Gastrocnemius medialis (tissue), 4 donors: ENCODE measurements at regions not wholly inside any gene's neighbourhood (a gene's known extent, or its start where the extent isn't known, plus 50 kb on each side); places are given as distances from the start of the nearest gene placed in this dataset.

ENCODE experiments used
- ATAC-seq, 2 donors: fragments of 150-250 bp; one replicate each; pipeline ENCODE4 v1.9.1; 2016
- DNase-seq, 2 donors: peaks; one replicate each; pipeline ENCODE4 v3.0.0-alpha.2; 2019
- H3K27ac ChIP-seq, 4 donors: fragments of 200-600 bp; sonication (generic); 1 replicate in 1 of 4; 2 replicates in 3 of 4; pipeline ENCODE4 v1.5.1; 2016 to 2018; ENCODE audit warnings: mild to moderate bottlenecking in 2 of 4, moderate library complexity in 1 of 4
- H3K27me3 ChIP-seq, 3 donors: fragments of 200-600 bp; sonication (generic) in 2 of 3; 1 replicate in 1 of 3; 2 replicates in 2 of 3; pipeline versions ENCODE4 v1.5.1 to v1.6.0; 2016 to 2019; ENCODE audit warnings: mild to moderate bottlenecking in 1 of 3, moderate library complexity in 1 of 3
- H3K36me3 ChIP-seq, 2 donors: fragments of 200-600 bp; sonication (generic) in 1 of 2; one replicate each; pipeline ENCODE4 v1.5.1; 2017 to 2018
- H3K4me1 ChIP-seq, 2 donors: fragments of 200-600 bp; sonication (generic) in 1 of 2; one replicate each; pipeline ENCODE4 v1.5.1; 2016 to 2017; ENCODE audit warnings: mild to moderate bottlenecking in 2 of 2
- H3K4me3 ChIP-seq, 4 donors: fragments of 200-600 bp; sonication (generic) in 3 of 4; 1 replicate in 1 of 4; 2 replicates in 3 of 4; pipeline ENCODE4 v1.5.1; 2016 to 2019; ENCODE audit warnings: mild to moderate bottlenecking in 2 of 4
- H3K9me3 ChIP-seq, 3 donors: fragments of 200-600 bp; sonication (generic) in 2 of 3; 1 replicate in 1 of 3; 2 replicates in 2 of 3; pipeline ENCODE4 v1.5.1; 2016 to 2019
- POLR2A ChIP-seq, 2 donors: fragments of 450-650 bp; IDR thresholded peaks; one replicate each; pipeline ENCODE4 v1.6.1; 2017; ENCODE audit warnings: antibody characterized with exemption in 2 of 2, mild to moderate bottlenecking in 2 of 2, moderate library complexity in 2 of 2
- in situ Hi-C, 4 donors: fragments of 200-750 bp; cut with MboI; loops; one replicate each; pipeline versions ENCODE4 v1.15.0 to v1.8.0; 2017; ENCODE audit warnings: low sequenced_read_pairs in 4 of 4
- intact Hi-C: fragments of 100-400 bp; cut with DNase I; formaldehyde crosslinking; loops from one replicate; pipeline ENCODE4 v1.15.1; 2023; ENCODE audit warnings: low total_unique reads
- TF ChIP-seq, protein P1 (sequence below), 5 experiments: fragments of 450-650 bp in 3 of 5; fragments of 200-600 bp in 2 of 5; sonication (generic) in 2 of 5; IDR thresholded peaks in 4 of 5; conservative IDR thresholded peaks in 1 of 5; 1 replicate in 4 of 5; 2 replicates in 1 of 5; pipeline ENCODE4 v1.5.1; 2016 to 2019; ENCODE audit warnings: antibody characterized with exemption in 5 of 5, mild to moderate bottlenecking in 3 of 5, moderate library complexity in 3 of 5

DNA sequence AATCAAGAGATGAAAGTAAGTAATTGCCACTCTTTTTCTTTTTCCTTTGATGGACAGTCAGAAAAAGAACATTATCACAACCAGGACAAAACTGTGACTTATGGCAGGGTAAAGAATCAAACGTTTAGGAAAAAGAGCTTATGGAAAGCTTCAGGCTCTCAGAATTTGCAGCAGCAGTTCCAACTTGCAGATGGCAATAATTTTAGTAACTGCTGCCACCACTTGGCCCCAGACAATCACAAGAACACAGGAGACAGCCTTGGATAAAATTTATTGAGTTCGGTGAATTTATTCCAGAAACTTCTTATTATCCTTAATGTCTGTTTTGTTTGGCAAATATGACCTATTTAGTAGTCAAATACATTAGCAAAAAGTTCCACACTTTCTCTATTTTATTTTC is 804.4 kb downstream of the BRINP3 start:
- no peak for DNase-seq
- in situ Hi-C loops: no loop called here
- intact Hi-C loops: no loop called here

DNA sequence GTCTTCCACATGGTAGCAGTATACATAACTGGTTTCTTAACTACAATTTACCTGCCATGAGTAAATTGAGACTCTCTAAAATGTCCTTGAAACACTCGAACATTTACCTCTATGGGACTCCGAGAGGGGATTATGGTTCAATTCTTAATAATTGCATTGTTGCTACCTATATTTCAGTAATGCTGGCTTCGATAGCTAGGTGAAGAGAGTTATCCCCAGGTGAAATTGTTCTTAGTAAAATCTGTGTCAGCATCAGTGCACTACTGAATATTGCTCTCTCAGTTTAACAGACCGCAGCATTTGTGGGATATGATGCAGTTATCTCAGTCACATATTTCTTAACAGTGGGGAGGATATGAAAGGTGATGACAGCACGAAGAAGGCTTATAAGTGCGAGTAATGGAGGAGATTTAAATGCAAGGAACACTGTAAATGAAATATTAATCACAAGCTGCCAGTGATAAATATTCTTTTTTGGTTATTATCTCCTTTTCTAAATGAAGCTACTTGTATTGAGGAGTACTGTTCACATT is 801.9 kb downstream of the BRINP3 start:
- ATAC-seq: no peak
- in situ Hi-C loops: no loop called here
- intact Hi-C loops: no loop called here

More for the DNA sequence above, 804.4 kb downstream of the BRINP3 start:
- Histone ChIP-seq H3K4me1 (no peaks in the 10 kb centered on the region), H3K27ac (no peak overlapping the region), H3K9me3 (no peaks in the 10 kb centered on the region), H3K36me3 (no peaks in the 10 kb centered on the region), H3K27me3 (no peaks in the 10 kb centered on the region), H3K4me3 (no peak overlapping the region)
- TF ChIP-seq, protein P1, sequence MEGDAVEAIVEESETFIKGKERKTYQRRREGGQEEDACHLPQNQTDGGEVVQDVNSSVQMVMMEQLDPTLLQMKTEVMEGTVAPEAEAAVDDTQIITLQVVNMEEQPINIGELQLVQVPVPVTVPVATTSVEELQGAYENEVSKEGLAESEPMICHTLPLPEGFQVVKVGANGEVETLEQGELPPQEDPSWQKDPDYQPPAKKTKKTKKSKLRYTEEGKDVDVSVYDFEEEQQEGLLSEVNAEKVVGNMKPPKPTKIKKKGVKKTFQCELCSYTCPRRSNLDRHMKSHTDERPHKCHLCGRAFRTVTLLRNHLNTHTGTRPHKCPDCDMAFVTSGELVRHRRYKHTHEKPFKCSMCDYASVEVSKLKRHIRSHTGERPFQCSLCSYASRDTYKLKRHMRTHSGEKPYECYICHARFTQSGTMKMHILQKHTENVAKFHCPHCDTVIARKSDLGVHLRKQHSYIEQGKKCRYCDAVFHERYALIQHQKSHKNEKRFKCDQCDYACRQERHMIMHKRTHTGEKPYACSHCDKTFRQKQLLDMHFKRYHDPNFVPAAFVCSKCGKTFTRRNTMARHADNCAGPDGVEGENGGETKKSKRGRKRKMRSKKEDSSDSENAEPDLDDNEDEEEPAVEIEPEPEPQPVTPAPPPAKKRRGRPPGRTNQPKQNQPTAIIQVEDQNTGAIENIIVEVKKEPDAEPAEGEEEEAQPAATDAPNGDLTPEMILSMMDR (IDR thresholded peaks at IDR 0.05 in 4 of 5, conservative IDR thresholded peaks at IDR 0.05 in 1 of 5): no peak
- TF ChIP-seq POLR2A (IDR thresholded peaks at IDR 0.05): no peak
- no peak for ATAC-seq

DNA sequence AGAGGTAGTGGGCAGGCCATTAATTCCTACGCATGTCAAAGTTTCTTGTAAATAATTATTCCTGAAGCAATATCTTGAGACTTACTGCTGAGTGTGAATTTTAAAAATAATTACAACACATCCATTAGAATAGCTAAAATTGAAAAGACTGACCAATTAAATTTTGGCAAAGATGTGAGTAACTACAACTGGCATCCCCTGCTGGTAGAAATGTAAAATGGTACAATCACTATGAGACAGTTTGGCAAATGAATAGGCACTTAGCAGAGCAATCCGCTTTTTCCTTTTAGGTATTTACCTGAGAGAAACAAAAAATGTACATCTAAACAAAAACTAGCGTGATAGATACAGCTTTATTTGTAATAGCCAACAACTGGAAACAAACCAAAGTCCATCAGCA is 798.9 kb downstream of the BRINP3 start:
- Histone ChIP-seq H3K9me3 (no peaks in the 10 kb centered on the region), H3K27ac (no peak overlapping the region), H3K36me3 (no peaks in the 10 kb centered on the region), H3K4me3 (no peak overlapping the region), H3K4me1 (no peaks in the 10 kb centered on the region), H3K27me3 (no peaks in the 10 kb centered on the region)
- intact Hi-C loops (no loop called here), in situ Hi-C loops (no loop called here)
- TF ChIP-seq, protein P1 (IDR thresholded peaks at IDR 0.05 in 4 of 5, conservative IDR thresholded peaks at IDR 0.05 in 1 of 5): no peak
- TF ChIP-seq POLR2A (IDR thresholded peaks at IDR 0.05): no peak
- no peak for DNase-seq
- no peak for ATAC-seq

More for the DNA sequence above, 801.9 kb downstream of the BRINP3 start:
- no peak overlapping the region for H3K4me3 ChIP-seq
- no peaks in the 10 kb centered on the region for H3K9me3 ChIP-seq
- no peak for TF ChIP-seq POLR2A (IDR thresholded peaks at IDR 0.05)
- TF ChIP-seq, protein P1 (IDR thresholded peaks at IDR 0.05 in 4 of 5, conservative IDR thresholded peaks at IDR 0.05 in 1 of 5): no peak
- no peaks in the 10 kb centered on the region for H3K27me3 ChIP-seq
- no peak for DNase-seq
- H3K27ac ChIP-seq: no peak overlapping the region
- no peaks in the 10 kb centered on the region for H3K36me3 ChIP-seq
- H3K4me1 ChIP-seq: no peaks in the 10 kb centered on the region

DNA sequence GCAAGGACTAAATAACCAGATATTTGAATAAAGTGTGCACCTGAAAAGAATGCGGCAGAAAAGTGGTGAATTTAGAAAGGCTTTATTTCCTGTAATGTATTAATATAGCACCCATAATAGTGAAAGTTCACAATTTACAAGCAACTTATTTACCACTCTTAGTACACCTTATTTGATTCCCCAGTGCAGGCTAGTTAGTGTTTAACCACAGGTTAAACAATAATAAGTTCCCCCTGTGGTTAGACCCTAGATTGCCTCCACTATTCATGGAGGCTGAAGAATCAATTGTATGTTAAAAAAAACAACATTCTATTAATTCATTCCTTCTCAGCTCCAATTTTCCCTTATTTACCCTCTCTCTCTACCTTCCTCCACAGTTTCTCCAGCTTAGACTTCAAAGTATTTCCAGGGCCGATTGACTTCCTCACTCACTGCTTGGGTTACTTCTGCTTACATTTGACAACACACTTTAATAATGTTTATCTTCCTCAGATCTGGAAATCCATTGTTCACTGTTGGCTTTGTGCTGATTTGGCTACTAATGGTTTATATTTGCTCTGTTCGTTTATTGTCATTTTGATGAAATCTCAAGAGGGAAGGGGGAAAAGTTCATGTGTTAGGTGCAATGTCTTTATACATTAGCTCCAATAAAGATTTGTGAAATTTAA is 796.3 kb downstream of the BRINP3 start:
- Histone ChIP-seq H3K27me3 (no peaks in the 10 kb centered on the region), H3K4me1 (no peaks in the 10 kb centered on the region), H3K9me3 (no peaks in the 10 kb centered on the region), H3K36me3 (no peaks in the 10 kb centered on the region), H3K27ac (no peak overlapping the region), H3K4me3 (no peak overlapping the region)
- TF ChIP-seq, protein P1 (IDR thresholded peaks at IDR 0.05 in 4 of 5, conservative IDR thresholded peaks at IDR 0.05 in 1 of 5): no peak
- TF ChIP-seq POLR2A (IDR thresholded peaks at IDR 0.05): no peak
- intact Hi-C loops: no loop called here
- in situ Hi-C loops: no loop called here
- DNase-seq (no peak), ATAC-seq (no peak)
